OCI-LY1 (cell line): ENCODE measurements at regions not wholly inside any gene's neighbourhood (a gene's known extent, or its start where the extent isn't known, plus 50 kb on each side); places are given as distances from the start of the nearest gene placed in this dataset.

ENCODE experiments used
- CTCF ChIP-seq: fragments of 200-600 bp; sonication (generic), shearing (Covaris generic); IDR thresholded peaks from 2 replicates; pipeline ENCODE4 v1.5.1; 2017; ENCODE audit warnings: mild to moderate bottlenecking, antibody characterized with exemption, low read length, moderate library complexity, mixed read lengths
- EZH2 ChIP-seq: fragments of 200-600 bp; sonication (generic), shearing (Covaris generic); IDR thresholded peaks from 2 replicates; pipeline ENCODE4 v1.8.0; 2017; ENCODE audit warnings: borderline replicate concordance, mixed run types, mild to moderate bottlenecking, antibody characterized with exemption, low read length, moderate library complexity, mixed read lengths

- TF ChIP-seq CTCF (no peak), EZH2 (no peak)
Measured at GRCh38 chr16:64202571-64202970, 919.3 kb downstream of the CDH11 start.
